GM19463 (cell line): ENCODE measurements at regions not wholly inside any gene's neighbourhood (a gene's known extent, or its start where the extent isn't known, plus 50 kb on each side); places are given as distances from the start of the nearest gene placed in this dataset.

Experiments
- ATAC-seq: cut with Tn5 transposase; IDR thresholded peaks from one replicate; pipeline ENCODE4 v1.9.1; 2021; ENCODE audit warnings: mild to moderate bottlenecking, moderate library complexity; ENCODE audit not compliant: unreplicated experiment

- no peak for ATAC-seq
These were observed 134.8 kb upstream of the HNRNPA3 start for GRCh38 chr2:177077778-177078177.

GRCh38 chr2:177078416-177078815, 134.2 kb upstream of the HNRNPA3 start:
- no peak for ATAC-seq

GRCh38 chr2:177078855-177079254, 133.7 kb upstream of the HNRNPA3 start:
- no peak for ATAC-seq

GRCh38 chr2:177080746-177081284, 131.8 kb upstream of the HNRNPA3 start:
- no peak for ATAC-seq

- no peak for ATAC-seq
These were observed 128.0 kb upstream of the HNRNPA3 start for GRCh38 chr2:177084607-177085006.

GRCh38 chr2:177088529-177088928, 124.1 kb upstream of the HNRNPA3 start:
- ATAC-seq = no peak

GRCh38 chr2:177090967-177091366, 121.6 kb upstream of the HNRNPA3 start:
- no peak for ATAC-seq

GRCh38 chr2:177093371-177093770, 119.2 kb upstream of the HNRNPA3 start:
- ATAC-seq = no peak

GRCh38 chr2:177098001-177098613, 114.5 kb upstream of the HNRNPA3 start:
- no peak for ATAC-seq

- no peak for ATAC-seq
These were observed 110.7 kb upstream of the HNRNPA3 start for GRCh38 chr2:177101930-177102329.

- ATAC-seq = no peak
These were observed 106.4 kb upstream of the HNRNPA3 start for GRCh38 chr2:177106212-177106611.

GRCh38 chr2:177108890-177109289, 103.7 kb upstream of the HNRNPA3 start:
- no peak for ATAC-seq

GRCh38 chr2:177114712-177115111, 97.9 kb upstream of the HNRNPA3 start:
- no peak for ATAC-seq

GRCh38 chr2:177117755-177118154, 94.8 kb upstream of the HNRNPA3 start:
- no peak for ATAC-seq

GRCh38 chr2:177118636-177119035, 94.0 kb upstream of the HNRNPA3 start:
- no peak for ATAC-seq

GRCh38 chr2:177119099-177119498, 93.5 kb upstream of the HNRNPA3 start:
- no peak for ATAC-seq

GRCh38 chr2:177123048-177123447, 89.5 kb upstream of the HNRNPA3 start:
- ATAC-seq = no peak

GRCh38 chr2:177124371-177124770, 88.2 kb upstream of the HNRNPA3 start:
- ATAC-seq = no peak

GRCh38 chr2:177127821-177128220, 84.8 kb upstream of the HNRNPA3 start:
- ATAC-seq = no peak

- ATAC-seq = no peak
These were observed 83.0 kb upstream of the HNRNPA3 start for GRCh38 chr2:177129610-177130009.

- ATAC-seq = no peak
These were observed 80.7 kb upstream of the HNRNPA3 start for GRCh38 chr2:177131858-177132257.

GRCh38 chr2:177138823-177139222, 73.8 kb upstream of the HNRNPA3 start:
- no peak for ATAC-seq

GRCh38 chr2:177141866-177142265, 70.7 kb upstream of the HNRNPA3 start:
- ATAC-seq = no peak
